DMS 273 (cell line): ENCODE measurements at regions not wholly inside any gene's neighbourhood (a gene's known extent, or its start where the extent isn't known, plus 50 kb on each side); places are given as distances from the start of the nearest gene placed in this dataset.

ENCODE experiments used
- DNase-seq: peaks from one replicate; lab custom pipeline; 2025; ENCODE audit not compliant: unreplicated experiment; lab: John Stamatoyannopoulos, UW

- DNase-seq, result peak; percentile 23
These were observed 122.8 kb downstream of the PRLHR start for GRCh38 chr10:118472415-118473304.

GRCh38 chr10:118471863-118472262, 123.6 kb downstream of the PRLHR start:
- peak; percentile 4 for DNase-seq

GRCh38 chr10:118470470-118470869, 125.0 kb downstream of the PRLHR start:
- DNase-seq, result no peak

GRCh38 chr10:118467200-118467599, 125.1 kb upstream of the FAM204A start:
- no peak for DNase-seq

- no peak for DNase-seq
These were observed 123.3 kb upstream of the FAM204A start for GRCh38 chr10:118465300-118465874.

- no peak for DNase-seq
These were observed 121.6 kb upstream of the FAM204A start for GRCh38 chr10:118463740-118464139.

GRCh38 chr10:118462401-118462800, 120.3 kb upstream of the FAM204A start:
- no peak for DNase-seq

GRCh38 chr10:118459642-118460193, 117.6 kb upstream of the FAM204A start:
- DNase-seq, result peak; percentile 81

GRCh38 chr10:118458957-118459641, 117.0 kb upstream of the FAM204A start:
- DNase-seq, result no peak

- no peak for DNase-seq
These were observed 115.8 kb upstream of the FAM204A start for GRCh38 chr10:118457824-118458428.

- DNase-seq, result no peak
These were observed 113.1 kb upstream of the FAM204A start for GRCh38 chr10:118455181-118455695.

- no peak for DNase-seq
These were observed 112.1 kb upstream of the FAM204A start for GRCh38 chr10:118454211-118454610.

- no peak for DNase-seq
These were observed 110.0 kb upstream of the FAM204A start for GRCh38 chr10:118452098-118452497.

GRCh38 chr10:118449521-118449920, 107.4 kb upstream of the FAM204A start:
- no peak for DNase-seq

GRCh38 chr10:118448744-118449143, 106.6 kb upstream of the FAM204A start:
- DNase-seq, result no peak

- DNase-seq, result peak; percentile 1
These were observed 105.5 kb upstream of the FAM204A start for GRCh38 chr10:118447478-118448270.

- no peak for DNase-seq
These were observed 103.4 kb upstream of the FAM204A start for GRCh38 chr10:118445535-118445934.

GRCh38 chr10:118444069-118444468, 101.9 kb upstream of the FAM204A start:
- no peak for DNase-seq

GRCh38 chr10:118442032-118442431, 99.9 kb upstream of the FAM204A start:
- no peak for DNase-seq

GRCh38 chr10:118439824-118440223, 97.7 kb upstream of the FAM204A start:
- DNase-seq, result no peak
